Type B pancreatic cell (in vitro differentiated cells): ENCODE measurements at regions not wholly inside any gene's neighbourhood (a gene's known extent, or its start where the extent isn't known, plus 50 kb on each side); places are given as distances from the start of the nearest gene placed in this dataset.

ENCODE experiments used
- DNase-seq: peaks from one replicate; pipeline ENCODE4 v3.0.0; 2021; ENCODE audit warnings: mixed read lengths; ENCODE audit not compliant: unreplicated experiment; ENCODE audit errors: extremely low spot score
- H3K27ac Mint-ChIP-seq: 2 replicates; pipeline ENCODE4 v1.8.0; 2021; ENCODE audit warnings: mild to moderate bottlenecking, mixed read lengths
- H3K27me3 Mint-ChIP-seq: 2 replicates; pipeline ENCODE4 v1.8.0; 2021; ENCODE audit warnings: mixed read lengths
- H3K36me3 Mint-ChIP-seq: 2 replicates; pipeline ENCODE4 v1.8.0; 2021; ENCODE audit warnings: mixed read lengths
- H3K4me1 Mint-ChIP-seq: one replicate; pipeline ENCODE4 v1.8.0; 2021; ENCODE audit warnings: mixed read lengths; ENCODE audit not compliant: unreplicated experiment
- H3K4me3 Mint-ChIP-seq: 2 replicates; pipeline ENCODE4 v1.8.0; 2021; ENCODE audit warnings: mild to moderate bottlenecking, mixed read lengths
- H3K9me3 Mint-ChIP-seq: 2 replicates; pipeline ENCODE4 v1.8.0; 2021; ENCODE audit warnings: mixed read lengths
- CTCF ChIP-seq: fragments of 200-600 bp; sonication (generic); conservative IDR thresholded peaks from 2 replicates; pipeline ENCODE4 v1.5.0; 2021; ENCODE audit warnings: antibody characterized with exemption, mild to moderate bottlenecking

- Mint-ChIP-seq H3K4me3 (no peak overlapping the region), H3K36me3 (no peaks in the 10 kb centered on the region), H3K27me3 (no peaks in the 10 kb centered on the region), H3K9me3 (peaks cover 3% of the 10 kb centered on the region), H3K27ac (no peak overlapping the region), H3K4me1 (peaks cover 5% of the 10 kb centered on the region)
- TF ChIP-seq CTCF: no peak
- DNase-seq: no peak
These were observed 226.9 kb upstream of the SEMA3D start for GRCh38 chr7:85413718-85414117.

- no peak overlapping the region for H3K27ac Mint-ChIP-seq
- no peak overlapping the region for H3K4me3 Mint-ChIP-seq
- no peaks in the 10 kb centered on the region for H3K27me3 Mint-ChIP-seq
- peaks cover 3% of the 10 kb centered on the region for H3K9me3 Mint-ChIP-seq
- H3K36me3 Mint-ChIP-seq: no peaks in the 10 kb centered on the region
- peaks cover 5% of the 10 kb centered on the region for H3K4me1 Mint-ChIP-seq
- no peak for TF ChIP-seq CTCF
- DNase-seq: no peak
These were observed 226.1 kb upstream of the SEMA3D start for GRCh38 chr7:85412912-85413311.

GRCh38 chr7:85407391-85407790, 220.5 kb upstream of the SEMA3D start:
- no peaks in the 10 kb centered on the region for H3K36me3 Mint-ChIP-seq
- no peak for TF ChIP-seq CTCF
- no peaks in the 10 kb centered on the region for H3K27me3 Mint-ChIP-seq
- no peak overlapping the region for H3K27ac Mint-ChIP-seq
- no peak for DNase-seq
- H3K4me1 Mint-ChIP-seq: peaks cover 2% of the 10 kb centered on the region
- H3K9me3 Mint-ChIP-seq: no peaks in the 10 kb centered on the region
- no peak overlapping the region for H3K4me3 Mint-ChIP-seq

GRCh38 chr7:85405016-85405902, 218.4 kb upstream of the SEMA3D start:
- Mint-ChIP-seq H3K4me3 (no peak overlapping the region), H3K27me3 (no peaks in the 10 kb centered on the region), H3K27ac (no peak overlapping the region), H3K9me3 (no peaks in the 10 kb centered on the region), H3K36me3 (no peaks in the 10 kb centered on the region), H3K4me1 (no peaks in the 10 kb centered on the region)
- no peak for TF ChIP-seq CTCF
- DNase-seq: no peak

- H3K27me3 Mint-ChIP-seq: no peaks in the 10 kb centered on the region
- H3K4me3 Mint-ChIP-seq: no peak overlapping the region
- no peak for TF ChIP-seq CTCF
- H3K4me1 Mint-ChIP-seq: no peaks in the 10 kb centered on the region
- no peak overlapping the region for H3K27ac Mint-ChIP-seq
- DNase-seq: no peak
- H3K9me3 Mint-ChIP-seq: peaks cover 6% of the 10 kb centered on the region
- H3K36me3 Mint-ChIP-seq: no peaks in the 10 kb centered on the region
These were observed 209.8 kb upstream of the SEMA3D start for GRCh38 chr7:85396676-85397075.
